ENCODE measurements at regions not wholly inside any gene's neighbourhood (a gene's known extent, or its start where the extent isn't known, plus 50 kb on each side); places are given as distances from the start of the nearest gene placed in this dataset.

- Histone ChIP-seq H3K9me2 (replicated peaks; ENCODE audit: low read depth, low read length) (no peaks in the 10 kb centered on the region), H3K9ac (ENCODE audit: low read depth, low read length, poor library complexity, severe bottlenecking) (no peak overlapping the region), H3K36me3 (ENCODE audit: insufficient read depth, low read length) (no peaks in the 10 kb centered on the region), H4K20me1 (ENCODE audit: insufficient read depth, low read length, poor library complexity, severe bottlenecking) (no peaks in the 10 kb centered on the region), H3K9me3 (ENCODE audit: insufficient read depth, low read depth, low read length) (no peaks in the 10 kb centered on the region), H3K4me3 (ENCODE audit: low read length, poor library complexity, severe bottlenecking) (no peak overlapping the region), H3F3A (ENCODE audit: low read depth) (no peaks in the 10 kb centered on the region), H3K4me2 (ENCODE audit: low read depth, low read length, poor library complexity, severe bottlenecking) (no peak overlapping the region), H3K79me2 (ENCODE audit: insufficient read depth, low read length) (no peaks in the 10 kb centered on the region), H3K27me3 (ENCODE audit: insufficient read depth, low read length, poor library complexity, severe bottlenecking) (no peaks in the 10 kb centered on the region), H3K4me1 (ENCODE audit: insufficient read depth, low read length, poor library complexity, severe bottlenecking) (peaks cover 46% of the 10 kb centered on the region), H2AFZ (ENCODE audit: low read length) (peak overlapping the region; percentile 48; the same call in 1 of the 2 replicates)
- TF ChIP-seq, protein P1, sequence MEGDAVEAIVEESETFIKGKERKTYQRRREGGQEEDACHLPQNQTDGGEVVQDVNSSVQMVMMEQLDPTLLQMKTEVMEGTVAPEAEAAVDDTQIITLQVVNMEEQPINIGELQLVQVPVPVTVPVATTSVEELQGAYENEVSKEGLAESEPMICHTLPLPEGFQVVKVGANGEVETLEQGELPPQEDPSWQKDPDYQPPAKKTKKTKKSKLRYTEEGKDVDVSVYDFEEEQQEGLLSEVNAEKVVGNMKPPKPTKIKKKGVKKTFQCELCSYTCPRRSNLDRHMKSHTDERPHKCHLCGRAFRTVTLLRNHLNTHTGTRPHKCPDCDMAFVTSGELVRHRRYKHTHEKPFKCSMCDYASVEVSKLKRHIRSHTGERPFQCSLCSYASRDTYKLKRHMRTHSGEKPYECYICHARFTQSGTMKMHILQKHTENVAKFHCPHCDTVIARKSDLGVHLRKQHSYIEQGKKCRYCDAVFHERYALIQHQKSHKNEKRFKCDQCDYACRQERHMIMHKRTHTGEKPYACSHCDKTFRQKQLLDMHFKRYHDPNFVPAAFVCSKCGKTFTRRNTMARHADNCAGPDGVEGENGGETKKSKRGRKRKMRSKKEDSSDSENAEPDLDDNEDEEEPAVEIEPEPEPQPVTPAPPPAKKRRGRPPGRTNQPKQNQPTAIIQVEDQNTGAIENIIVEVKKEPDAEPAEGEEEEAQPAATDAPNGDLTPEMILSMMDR (conservative IDR thresholded peaks at IDR 0.05; ENCODE audit: low read length): no peak
These were observed 81.4 kb upstream of the ATXN1 start for GRCh38 chr6:16842676-16843075.

DNA sequence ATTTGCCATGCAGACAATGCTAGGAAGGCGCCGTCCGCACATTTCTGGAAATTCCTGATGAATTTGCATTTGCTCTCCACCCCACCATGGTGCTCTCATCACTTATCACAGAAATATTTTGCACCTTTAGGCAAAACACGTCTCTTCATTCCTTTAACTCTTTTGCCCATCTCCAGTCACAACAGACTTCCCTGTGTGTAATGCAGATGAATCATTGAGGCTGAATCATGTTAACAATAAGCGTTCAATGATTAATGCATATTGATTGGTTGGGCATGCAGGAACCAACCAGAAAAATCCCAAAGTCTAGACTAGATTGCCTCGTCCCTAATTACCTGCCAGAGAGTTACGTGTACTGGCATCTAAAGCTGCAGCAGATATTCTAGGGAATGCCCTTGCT is 80.0 kb upstream of the ATXN1 start:
- no peaks in the 10 kb centered on the region for H3K9me3 ChIP-seq (ENCODE audit: insufficient read depth, low read depth, low read length)
- H3K4me3 ChIP-seq (ENCODE audit: low read length, poor library complexity, severe bottlenecking): no peak overlapping the region
- H3K9me2 ChIP-seq (replicated peaks; ENCODE audit: low read depth, low read length): no peaks in the 10 kb centered on the region
- H3K36me3 ChIP-seq (ENCODE audit: insufficient read depth, low read length): no peaks in the 10 kb centered on the region
- H3F3A ChIP-seq (ENCODE audit: low read depth): peaks cover 2% of the 10 kb centered on the region; the same call in 1 of the 2 replicates
- H2AFZ ChIP-seq (ENCODE audit: low read length): peak overlapping the region; percentile 81
- H3K4me1 ChIP-seq (ENCODE audit: insufficient read depth, low read length, poor library complexity, severe bottlenecking): peaks cover 48% of the 10 kb centered on the region
- no peak for TF ChIP-seq EZH2phosphoT487 (IDR thresholded peaks at IDR 0.05; ENCODE audit: borderline replicate concordance)
- TF ChIP-seq, protein P1 (conservative IDR thresholded peaks at IDR 0.05; ENCODE audit: low read length): no peak
- no peaks in the 10 kb centered on the region for H3K79me2 ChIP-seq (ENCODE audit: insufficient read depth, low read length)
- no peaks in the 10 kb centered on the region for H4K20me1 ChIP-seq (ENCODE audit: insufficient read depth, low read length, poor library complexity, severe bottlenecking)
- no peak overlapping the region for H3K9ac ChIP-seq (ENCODE audit: low read depth, low read length, poor library complexity, severe bottlenecking)
- H3K4me2 ChIP-seq (ENCODE audit: low read depth, low read length, poor library complexity, severe bottlenecking): no peak overlapping the region
- no peaks in the 10 kb centered on the region for H3K27me3 ChIP-seq (ENCODE audit: insufficient read depth, low read length, poor library complexity, severe bottlenecking)

GRCh38 chr6:16840725-16841124 is 79.5 kb upstream of the ATXN1 start:
- Histone ChIP-seq H3K27me3 (ENCODE audit: insufficient read depth, low read length, poor library complexity, severe bottlenecking) (no peaks in the 10 kb centered on the region), H3K4me3 (ENCODE audit: low read length, poor library complexity, severe bottlenecking) (no peak overlapping the region), H3K36me3 (ENCODE audit: insufficient read depth, low read length) (no peaks in the 10 kb centered on the region), H3K9ac (ENCODE audit: low read depth, low read length, poor library complexity, severe bottlenecking) (no peak overlapping the region), H3K9me2 (replicated peaks; ENCODE audit: low read depth, low read length) (no peaks in the 10 kb centered on the region), H4K20me1 (ENCODE audit: insufficient read depth, low read length, poor library complexity, severe bottlenecking) (no peaks in the 10 kb centered on the region), H2AFZ (ENCODE audit: low read length) (peak overlapping the region; percentile 81), H3K4me1 (ENCODE audit: insufficient read depth, low read length, poor library complexity, severe bottlenecking) (peaks cover 51% of the 10 kb centered on the region), H3K9me3 (ENCODE audit: insufficient read depth, low read depth, low read length) (no peaks in the 10 kb centered on the region), H3K4me2 (ENCODE audit: low read depth, low read length, poor library complexity, severe bottlenecking) (no peak overlapping the region), H3K79me2 (ENCODE audit: insufficient read depth, low read length) (no peaks in the 10 kb centered on the region), H3F3A (ENCODE audit: low read depth) (peaks cover 2% of the 10 kb centered on the region; the same call in 1 of the 2 replicates)
- TF ChIP-seq, protein P1 (conservative IDR thresholded peaks at IDR 0.05; ENCODE audit: low read length): no peak
- no peak for TF ChIP-seq EZH2phosphoT487 (IDR thresholded peaks at IDR 0.05; ENCODE audit: borderline replicate concordance)
